ENCODE measurements at regions not wholly inside any gene's neighbourhood (a gene's known extent, or its start where the extent isn't known, plus 50 kb on each side); places are given as distances from the start of the nearest gene placed in this dataset.

GRCh38 chr3:177522051-177522450 is 324.8 kb upstream of the TBL1XR1 start:
- POLR2A ChIA-PET = no interaction called here
- CTCF ChIA-PET = interaction anchor here (0.8 kb wide), 2 partner anchors 10 to 11 kb away, joined by 4 read pairs; no protein-coding TSS in a partner anchor
- Histone ChIP-seq H3K4me3 (replicated peaks in 1 of 3; ENCODE audit: insufficient read depth in 1 of 3, low read depth in 1 of 3, low read length in 3 of 3) (no peak overlapping the region), H3K4me2 (ENCODE audit: insufficient read depth, low read length) (no peak overlapping the region), H3K4me1 (ENCODE audit: control insufficient read depth, extremely low read depth, insufficient read depth, low read length) (peaks cover under 1% of the 10 kb centered on the region), H3K79me2 (ENCODE audit: control insufficient read depth, insufficient read depth, low read length) (no peaks in the 10 kb centered on the region), H3K9me3 (replicated peaks; ENCODE audit: control insufficient read depth, insufficient read depth, low read length) (no peaks in the 10 kb centered on the region), H3K27me3 (ENCODE audit: control insufficient read depth in 2 of 2, insufficient read depth in 2 of 2, low read length in 2 of 2) (no peaks in the 10 kb centered on the region), H3K36me3 (ENCODE audit: control insufficient read depth in 2 of 2, extremely low read depth in 1 of 2, insufficient read depth in 2 of 2, low read length in 2 of 2) (no peaks in the 10 kb centered on the region), H3K27ac (ENCODE audit: insufficient read depth, low read depth, low read length) (no peak overlapping the region), H2AFZ (ENCODE audit: low read depth, low read length) (no peak overlapping the region), H4K20me1 (replicated peaks; ENCODE audit: control insufficient read depth, extremely low read depth, insufficient read depth, low read length) (no peaks in the 10 kb centered on the region), H3K9ac (replicated peaks; ENCODE audit: extremely low read depth, insufficient read depth, low read length) (no peak overlapping the region), H3K9me1 (replicated peaks; ENCODE audit: control insufficient read depth, extremely low read depth, insufficient read depth, low read length) (no peaks in the 10 kb centered on the region)
- TF ChIP-seq GATA2 (IDR thresholded peaks at IDR 0.05; ENCODE audit: insufficient read depth, insufficient read length, low read depth, low read length) (no peak), JUN (IDR thresholded peaks at IDR 0.05; ENCODE audit: borderline replicate concordance, insufficient read depth, insufficient read length, low read depth) (no peak), CTCF (IDR thresholded peaks at IDR 0.05; ENCODE audit: extremely low read depth in 1 of 2, insufficient read depth in 1 of 2, low read depth in 1 of 2, low read length in 2 of 2) (no peak), MYC (IDR thresholded peaks at IDR 0.05; ENCODE audit: low read depth, low read length) (no peak), EZH2 (IDR thresholded peaks at IDR 0.05; ENCODE audit: borderline replicate concordance, low read depth, low read length, severe bottlenecking) (no peak), FOS (IDR thresholded peaks at IDR 0.05; ENCODE audit: borderline replicate concordance, insufficient read depth, low read length) (no peak), POLR2AphosphoS5 (IDR thresholded peaks at IDR 0.05; ENCODE audit: insufficient read depth, low read depth, low read length) (no peak)
- dilution Hi-C loops (cut with MboI; ENCODE audit: extremely low pct_ligation_motif_present, low sequenced_read_pairs) = no loop called here
- intact Hi-C loops (cut with micrococcal nuclease) = no loop called here
- DNase-seq (ENCODE audit: low read depth, low spot score) = no peak
- no TSS peak for BruUV-seq (replicated peaks)
- FAIRE-seq = no peak
